Muscle layer of duodenum (tissue), 2 donors: ENCODE measurements at regions not wholly inside any gene's neighbourhood (a gene's known extent, or its start where the extent isn't known, plus 50 kb on each side); places are given as distances from the start of the nearest gene placed in this dataset.

Experiments
- H3K27ac ChIP-seq: one replicate; pipeline ENCODE4 v1.7.0; 2013; ENCODE audit warnings: mild to moderate bottlenecking, low read length
- H3K27me3 ChIP-seq: one replicate; pipeline ENCODE4 v1.7.0; 2013; ENCODE audit warnings: low read depth, mild to moderate bottlenecking, control low read depth, low read length
- H3K36me3 ChIP-seq, 2 donors: one replicate each; pipeline ENCODE4 v1.7.0; 2013; ENCODE audit warnings: low read length in 2 of 2, control low read depth in 1 of 2, mild to moderate bottlenecking in 1 of 2; ENCODE audit not compliant: insufficient read depth in 2 of 2, control insufficient read depth in 1 of 2
- H3K4me1 ChIP-seq, 2 donors: one replicate each; pipeline ENCODE4 v1.7.0; 2013; ENCODE audit warnings: low read length in 2 of 2, mild to moderate bottlenecking in 2 of 2, control low read depth in 1 of 2, moderate library complexity in 1 of 2; ENCODE audit not compliant: insufficient read depth in 2 of 2, control insufficient read depth in 1 of 2
- H3K4me3 ChIP-seq, 2 donors: one replicate each; pipeline ENCODE4 v1.7.0; 2013; ENCODE audit warnings: low read length in 2 of 2, low read depth in 1 of 2, mild to moderate bottlenecking in 1 of 2
- H3K9me3 ChIP-seq, 2 donors: one replicate each; pipeline ENCODE4 v1.7.0; 2013; ENCODE audit warnings: low read length in 2 of 2, control low read depth in 1 of 2, mild to moderate bottlenecking in 1 of 2; ENCODE audit not compliant: control insufficient read depth in 1 of 2
- donor health status: healthy.

- Histone ChIP-seq H3K4me1 (no peaks in the 10 kb centered on the region), H3K36me3 (no peaks in the 10 kb centered on the region), H3K4me3 (no peak overlapping the region), H3K27ac (no peak overlapping the region), H3K27me3 (no peaks in the 10 kb centered on the region), H3K9me3 (no peaks in the 10 kb centered on the region)
Measured at GRCh38 chr20:10789386-10789785, 115.6 kb upstream of the JAG1 start.

DNA sequence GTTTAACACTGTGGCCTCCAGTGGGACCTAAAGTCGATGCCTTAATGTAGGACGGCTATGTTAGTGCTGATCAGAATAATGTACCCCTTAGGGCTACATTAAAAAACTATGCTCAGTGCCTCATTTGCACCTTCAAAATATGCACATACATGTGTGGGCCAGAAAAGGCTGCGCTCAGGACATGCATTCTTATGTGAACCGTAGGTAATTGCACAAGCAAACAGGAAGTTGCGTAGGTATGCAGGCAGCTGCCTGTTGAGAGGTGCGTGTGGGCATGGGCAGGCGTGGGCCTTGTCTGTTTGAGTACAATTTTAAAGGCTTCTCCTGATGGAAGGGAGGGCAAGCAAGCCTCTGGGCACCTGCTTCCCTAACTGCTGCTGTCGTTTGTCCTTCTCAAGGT is 116.2 kb upstream of the JAG1 start:
- H3K27me3 ChIP-seq, result no peaks in the 10 kb centered on the region
- H3K9me3 ChIP-seq, result no peaks in the 10 kb centered on the region
- H3K27ac ChIP-seq, result no peak overlapping the region
- H3K36me3 ChIP-seq, result no peaks in the 10 kb centered on the region
- no peaks in the 10 kb centered on the region for H3K4me1 ChIP-seq
- no peak overlapping the region for H3K4me3 ChIP-seq

- Histone ChIP-seq H3K36me3 (no peaks in the 10 kb centered on the region), H3K9me3 (no peaks in the 10 kb centered on the region), H3K4me1 (no peaks in the 10 kb centered on the region), H3K27me3 (no peaks in the 10 kb centered on the region), H3K27ac (no peak overlapping the region), H3K4me3 (no peak overlapping the region)
Measured at GRCh38 chr20:10792291-10792690, 118.5 kb upstream of the JAG1 start.

GRCh38 chr20:10793766-10794165 is 120.0 kb upstream of the JAG1 start:
- H3K4me1 ChIP-seq, result no peaks in the 10 kb centered on the region
- no peaks in the 10 kb centered on the region for H3K9me3 ChIP-seq

DNA sequence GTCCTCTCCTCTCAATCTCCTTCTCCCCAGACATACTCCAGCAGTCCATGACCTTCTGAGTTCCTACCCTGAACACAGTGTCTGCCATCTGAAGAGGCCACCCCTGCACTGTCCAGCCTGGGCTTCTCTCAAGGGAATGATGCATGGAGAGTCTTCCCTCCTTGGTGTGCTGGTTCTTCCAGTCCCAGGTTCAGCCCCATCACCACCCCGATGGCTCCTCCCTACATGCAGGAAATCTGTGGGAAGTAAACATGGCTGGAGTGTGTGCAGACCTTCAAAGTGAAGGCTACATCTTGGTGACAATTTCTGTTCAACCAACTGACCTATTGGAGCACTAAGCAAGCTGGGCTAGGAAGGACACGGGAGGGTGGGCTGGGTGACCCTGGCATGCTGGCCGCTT is 121.0 kb upstream of the JAG1 start:
- H3K4me1 ChIP-seq, result no peaks in the 10 kb centered on the region

More at GRCh38 chr20:10793766-10794165, 120.0 kb upstream of the JAG1 start:
- H3K4me3 ChIP-seq, result no peak overlapping the region
- H3K27ac ChIP-seq, result no peak overlapping the region
- H3K36me3 ChIP-seq, result no peaks in the 10 kb centered on the region
- H3K27me3 ChIP-seq, result no peaks in the 10 kb centered on the region

GRCh38 chr20:10795286-10796026 is 121.7 kb upstream of the JAG1 start:
- Histone ChIP-seq H3K4me3 (no peak overlapping the region), H3K27ac (no peak overlapping the region), H3K4me1 (no peaks in the 10 kb centered on the region), H3K9me3 (no peaks in the 10 kb centered on the region), H3K27me3 (no peaks in the 10 kb centered on the region), H3K36me3 (no peaks in the 10 kb centered on the region)

More for the DNA sequence above, 121.0 kb upstream of the JAG1 start:
- Histone ChIP-seq H3K4me3 (no peak overlapping the region), H3K27me3 (no peaks in the 10 kb centered on the region), H3K27ac (no peak overlapping the region), H3K36me3 (no peaks in the 10 kb centered on the region), H3K9me3 (no peaks in the 10 kb centered on the region)

GRCh38 chr20:10798811-10799210 is 125.0 kb upstream of the JAG1 start:
- Histone ChIP-seq H3K36me3 (no peaks in the 10 kb centered on the region), H3K27ac (no peak overlapping the region), H3K9me3 (no peaks in the 10 kb centered on the region), H3K4me1 (no peaks in the 10 kb centered on the region), H3K4me3 (no peak overlapping the region), H3K27me3 (no peaks in the 10 kb centered on the region)

DNA sequence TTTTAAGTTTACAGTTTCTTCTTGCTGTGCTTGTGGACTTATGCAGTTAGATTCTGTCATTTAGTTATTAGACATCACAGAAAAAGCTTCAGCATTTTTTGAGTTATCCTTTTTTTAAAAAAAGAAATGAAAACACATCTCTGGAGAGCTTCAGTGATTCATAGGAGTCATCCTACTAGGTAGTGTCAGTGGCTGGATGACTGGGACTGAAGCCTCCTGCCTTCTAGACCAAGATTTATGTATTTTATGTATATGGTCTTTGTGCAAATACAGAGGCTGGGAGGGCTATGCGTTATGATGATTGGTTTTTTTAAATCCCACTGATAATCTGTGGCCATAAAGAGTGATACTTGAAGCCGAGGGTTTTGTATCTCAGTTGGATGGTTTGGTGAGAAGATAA is 125.9 kb upstream of the JAG1 start:
- no peaks in the 10 kb centered on the region for H3K36me3 ChIP-seq
- H3K9me3 ChIP-seq, result no peaks in the 10 kb centered on the region
- no peak overlapping the region for H3K4me3 ChIP-seq
- H3K27me3 ChIP-seq, result no peaks in the 10 kb centered on the region
- H3K27ac ChIP-seq, result no peak overlapping the region
- no peaks in the 10 kb centered on the region for H3K4me1 ChIP-seq

DNA sequence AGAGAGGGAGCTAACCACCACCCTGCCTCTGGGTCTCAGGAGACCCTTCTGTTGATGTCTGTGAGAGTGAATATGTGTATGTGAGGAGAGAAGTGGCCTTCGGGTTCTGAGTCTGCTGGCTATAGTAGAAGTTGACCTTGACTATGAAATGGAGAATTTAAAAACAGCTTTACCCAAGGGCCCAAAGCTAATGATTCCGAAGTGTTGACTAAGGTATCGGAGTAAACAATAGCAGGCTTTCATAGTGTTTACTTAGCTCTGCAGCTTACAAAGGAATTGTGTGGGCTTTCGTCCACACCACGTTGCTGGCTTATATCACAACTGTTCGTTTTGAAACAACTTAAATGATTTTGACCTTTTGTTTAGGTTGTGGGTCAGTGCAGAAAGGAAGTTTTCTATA is 126.5 kb upstream of the JAG1 start:
- Histone ChIP-seq H3K4me3 (no peak overlapping the region), H3K27me3 (no peaks in the 10 kb centered on the region), H3K4me1 (no peaks in the 10 kb centered on the region), H3K27ac (no peak overlapping the region), H3K9me3 (no peaks in the 10 kb centered on the region), H3K36me3 (no peaks in the 10 kb centered on the region)

GRCh38 chr20:10802236-10802635 is 128.4 kb upstream of the JAG1 start:
- H3K4me1 ChIP-seq, result peaks cover 0 to 4% of the 10 kb centered on the region in 2 donors
- no peak overlapping the region for H3K27ac ChIP-seq
- no peaks in the 10 kb centered on the region for H3K9me3 ChIP-seq
- no peak overlapping the region for H3K4me3 ChIP-seq
- no peaks in the 10 kb centered on the region for H3K36me3 ChIP-seq
- H3K27me3 ChIP-seq, result no peaks in the 10 kb centered on the region

- no peak overlapping the region for H3K4me3 ChIP-seq
- no peaks in the 10 kb centered on the region for H3K27me3 ChIP-seq
- H3K9me3 ChIP-seq, result no peaks in the 10 kb centered on the region
- H3K27ac ChIP-seq, result no peak overlapping the region
- H3K36me3 ChIP-seq, result no peaks in the 10 kb centered on the region
- peaks cover 0 to 4% of the 10 kb centered on the region in 2 donors for H3K4me1 ChIP-seq
Measured at GRCh38 chr20:10805764-10806163, 132.0 kb upstream of the JAG1 start.

DNA sequence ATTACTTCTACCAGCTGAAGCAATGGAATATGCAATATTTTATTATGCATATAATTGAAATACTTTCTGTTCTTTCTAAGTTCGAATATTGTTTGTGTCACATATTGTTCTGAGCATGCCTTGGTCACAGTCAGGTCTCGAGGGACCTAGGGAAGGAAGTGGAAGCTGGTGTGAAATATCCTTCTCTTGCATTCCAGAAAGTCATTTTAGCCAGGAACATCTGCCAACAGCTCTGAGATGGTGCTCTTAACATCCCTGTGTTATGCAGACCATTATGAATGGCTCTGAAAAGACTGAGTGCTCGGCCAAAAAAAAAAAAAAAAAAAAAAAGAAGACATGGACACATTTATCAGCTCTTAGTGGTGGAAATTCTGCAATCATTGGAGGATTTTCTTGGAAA is 132.7 kb upstream of the JAG1 start:
- H3K27ac ChIP-seq, result no peak overlapping the region
- H3K27me3 ChIP-seq, result no peaks in the 10 kb centered on the region
- no peaks in the 10 kb centered on the region for H3K9me3 ChIP-seq
- H3K36me3 ChIP-seq, result no peaks in the 10 kb centered on the region
- H3K4me1 ChIP-seq, result peaks cover 0 to 4% of the 10 kb centered on the region in 2 donors
- no peak overlapping the region for H3K4me3 ChIP-seq
